Left forelimb (tissue), 1 donor: ENCODE measurements at regions not wholly inside any gene's neighbourhood (a gene's known extent, or its start where the extent isn't known, plus 50 kb on each side); places are given as distances from the start of the nearest gene placed in this dataset.
"Not testable (repeated sequence)": the region's sequence is repeated elsewhere in the genome, so short reads cannot be mapped to it uniquely, and the experiment has no call there.

Experiments used
- DNase-seq: peaks from one replicate; pipeline ENCODE4 v3.0.0-alpha.2; 2018; ENCODE audit warnings: low spot score

- not testable (repeated sequence) for DNase-seq
These were observed 1183.5 kb downstream of the RPIA start for GRCh38 chr2:89874810-89875595.

GRCh38 chr2:89876445-89876844 is 1185.0 kb downstream of the RPIA start:
- DNase-seq: not testable (repeated sequence)

- DNase-seq: not testable (repeated sequence)
These were observed 1185.4 kb downstream of the RPIA start for GRCh38 chr2:89876878-89877277.

- not testable (repeated sequence) for DNase-seq
These were observed 1191.4 kb downstream of the RPIA start for GRCh38 chr2:89882880-89883279.

GRCh38 chr2:89883624-89884023 is 1192.2 kb downstream of the RPIA start:
- not testable (repeated sequence) for DNase-seq

GRCh38 chr2:89885071-89885470 is 1193.6 kb downstream of the RPIA start:
- not testable (repeated sequence) for DNase-seq

GRCh38 chr2:89888693-89889092 is 1197.2 kb downstream of the RPIA start:
- DNase-seq: not testable (repeated sequence)

GRCh38 chr2:89890185-89890773 is 1198.8 kb downstream of the RPIA start:
- DNase-seq: not testable (repeated sequence)

GRCh38 chr2:89894988-89895387 is 1203.5 kb downstream of the RPIA start:
- DNase-seq: not testable (repeated sequence)

- not testable (repeated sequence) for DNase-seq
These were observed 1204.2 kb downstream of the RPIA start for GRCh38 chr2:89895629-89896028.

GRCh38 chr2:89927018-89927417 is 1235.5 kb downstream of the RPIA start:
- not testable (repeated sequence) for DNase-seq

GRCh38 chr2:89935436-89935835 is 1244.0 kb downstream of the RPIA start:
- not testable (repeated sequence) for DNase-seq

- DNase-seq: not testable (repeated sequence)
These were observed 1244.5 kb downstream of the RPIA start for GRCh38 chr2:89936011-89936410.

GRCh38 chr2:89936559-89936958 is 1245.1 kb downstream of the RPIA start:
- not testable (repeated sequence) for DNase-seq

GRCh38 chr2:89938756-89939155 is 1247.3 kb downstream of the RPIA start:
- DNase-seq: not testable (repeated sequence)

GRCh38 chr2:89944267-89944666 is 1252.8 kb downstream of the RPIA start:
- DNase-seq: not testable (repeated sequence)

- not testable (repeated sequence) for DNase-seq
These were observed 1253.6 kb downstream of the RPIA start for GRCh38 chr2:89945004-89945616.

- DNase-seq: not testable (repeated sequence)
These were observed 1255.8 kb downstream of the RPIA start for GRCh38 chr2:89947208-89947815.

- DNase-seq: not testable (repeated sequence)
These were observed 1256.6 kb downstream of the RPIA start for GRCh38 chr2:89948102-89948501.

GRCh38 chr2:89950807-89951206 is 1259.3 kb downstream of the RPIA start:
- not testable (repeated sequence) for DNase-seq

- not testable (repeated sequence) for DNase-seq
These were observed 1265.8 kb downstream of the RPIA start for GRCh38 chr2:89957236-89957635.

- DNase-seq: not testable (repeated sequence)
These were observed 1268.4 kb downstream of the RPIA start for GRCh38 chr2:89959729-89960378.
